HUDEP-2 (cell line): ENCODE measurements at regions not wholly inside any gene's neighbourhood (a gene's known extent, or its start where the extent isn't known, plus 50 kb on each side); places are given as distances from the start of the nearest gene placed in this dataset.
A peak's percentile ranks its signal among the peaks of the same experiment; 100 is the strongest.

Source experiments
- DNase-seq, 76 experiments: peaks; one replicate each; lab custom pipeline; 2025; ENCODE audit not compliant: unreplicated experiment in 76 of 76; lab: John Stamatoyannopoulos, UW

DNA sequence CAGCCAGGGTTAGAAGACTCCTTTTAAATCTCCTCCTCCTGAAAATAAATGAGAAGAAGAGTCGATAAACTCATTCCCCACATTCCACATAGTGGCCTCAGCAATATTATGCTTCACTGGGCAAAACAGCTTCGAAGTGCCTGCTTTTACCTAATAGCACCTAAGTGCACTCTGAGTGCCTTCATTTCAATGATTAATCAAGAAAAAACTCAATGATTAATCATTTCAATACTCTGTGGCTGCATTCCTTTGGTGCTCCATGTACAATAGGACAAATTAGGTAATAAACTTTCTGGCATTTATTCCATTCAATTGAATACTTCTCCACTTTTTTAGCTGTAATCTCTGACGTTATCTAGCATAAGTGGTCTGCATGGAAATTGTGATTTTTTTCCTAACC lies 174.6 kb downstream of the CCDC71L start:
- DNase-seq, result no peak

DNA sequence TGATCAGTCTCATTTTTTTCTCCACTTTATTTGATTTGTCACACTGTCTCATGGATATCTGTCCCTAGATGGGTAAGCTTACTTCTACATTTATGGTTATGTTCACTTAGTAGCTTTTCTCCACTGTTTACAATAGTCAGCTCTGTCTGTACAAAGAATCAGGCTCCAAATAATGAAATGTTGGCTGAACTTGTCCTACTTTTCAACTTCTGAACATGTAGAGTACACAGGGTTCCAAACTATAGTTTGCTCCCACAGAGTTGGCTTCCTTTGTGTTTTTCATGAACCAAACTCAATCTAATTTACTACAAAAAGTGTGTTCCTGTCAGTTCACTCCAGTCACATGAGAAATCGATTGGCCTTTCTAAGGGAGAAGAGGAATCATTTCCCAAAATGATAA lies 175.0 kb downstream of the CCDC71L start:
- no peak for DNase-seq

DNA sequence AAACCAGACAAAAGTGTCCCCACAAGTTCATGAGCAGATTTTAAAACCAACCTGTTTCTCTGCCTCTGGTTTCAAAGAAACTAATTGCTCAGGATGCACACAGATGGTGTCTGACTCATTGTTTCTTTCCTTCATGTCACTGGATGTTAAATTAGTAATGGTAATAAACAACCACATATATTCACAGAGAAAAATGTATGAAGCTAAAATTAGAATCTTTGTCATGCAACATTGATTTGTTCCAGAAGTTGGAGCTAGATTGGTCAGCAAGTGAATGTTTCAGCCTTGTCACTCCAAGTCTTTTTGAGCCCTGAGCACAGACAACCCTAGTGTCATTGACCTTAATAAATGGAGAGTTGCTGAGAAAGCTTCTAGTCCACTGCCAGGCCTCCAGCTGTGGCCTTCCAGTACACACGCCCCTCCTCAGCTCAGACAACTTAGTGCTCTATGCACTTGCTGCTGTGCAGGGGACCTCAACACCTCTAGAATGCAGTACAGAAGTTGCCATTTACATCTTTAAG lies 175.9 kb downstream of the CCDC71L start:
- DNase-seq, result no peak

DNA sequence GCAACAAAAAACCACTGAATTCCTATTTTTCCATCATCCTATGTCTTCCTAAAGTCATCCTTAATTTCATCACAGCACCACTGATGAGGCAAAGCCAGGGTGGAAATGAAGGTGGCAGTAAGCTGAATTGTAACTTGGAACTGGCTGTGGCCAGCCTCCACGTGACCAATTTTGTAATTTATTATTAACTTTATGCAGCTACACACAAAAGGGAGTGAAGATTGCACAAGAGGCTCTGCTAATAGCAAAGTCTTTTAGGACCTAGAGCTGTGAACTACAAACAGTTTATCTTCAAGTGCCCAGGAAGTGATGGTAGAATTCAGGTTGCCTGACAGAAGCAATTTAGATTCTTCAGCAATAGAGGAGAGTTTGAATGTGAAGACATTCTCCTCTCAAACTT lies 176.4 kb downstream of the CCDC71L start:
- no peak for DNase-seq

DNA sequence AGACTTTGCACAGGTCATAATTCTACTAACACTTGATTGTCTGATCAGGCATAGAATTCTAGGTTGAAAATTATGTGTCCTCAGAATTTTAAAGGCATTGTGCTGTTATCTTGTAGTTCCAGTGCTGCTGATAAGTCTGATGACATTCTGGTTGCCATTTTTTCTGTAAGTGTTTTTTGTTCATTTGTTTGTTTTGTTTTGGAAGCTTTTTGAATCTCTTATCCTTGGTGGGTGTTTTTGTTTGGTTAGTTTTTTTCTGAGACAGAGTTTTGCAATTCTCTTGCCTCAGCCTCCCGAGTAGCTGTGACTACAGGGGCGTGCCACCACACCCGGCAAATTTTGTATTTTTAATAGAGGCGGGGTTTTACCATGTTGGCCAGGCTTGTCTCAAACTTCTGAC lies 178.9 kb downstream of the CCDC71L start:
- DNase-seq, result no peak

DNA sequence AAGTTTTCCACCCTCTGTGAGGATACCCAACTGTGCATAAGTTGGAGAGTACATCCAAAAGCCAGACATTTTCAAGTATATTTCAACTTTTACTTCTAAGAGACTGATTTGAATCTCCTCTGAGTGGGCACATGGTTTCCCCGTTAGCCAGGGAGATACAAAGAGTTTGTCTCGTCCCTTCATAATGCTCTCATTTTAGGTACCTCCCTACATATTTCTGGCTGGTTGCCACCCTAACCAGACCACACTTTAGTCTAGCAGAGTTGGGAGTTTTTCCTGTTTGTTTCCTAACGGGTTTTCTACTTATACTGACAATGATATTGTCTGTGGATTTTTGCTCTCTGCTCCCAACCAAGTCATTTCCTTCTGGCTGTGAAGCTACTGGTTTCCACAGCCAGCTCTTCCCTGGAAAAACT lies 180.3 kb downstream of the CCDC71L start:
- peak in 2 of 76 experiments; percentile 5 to 10 for DNase-seq

DNA sequence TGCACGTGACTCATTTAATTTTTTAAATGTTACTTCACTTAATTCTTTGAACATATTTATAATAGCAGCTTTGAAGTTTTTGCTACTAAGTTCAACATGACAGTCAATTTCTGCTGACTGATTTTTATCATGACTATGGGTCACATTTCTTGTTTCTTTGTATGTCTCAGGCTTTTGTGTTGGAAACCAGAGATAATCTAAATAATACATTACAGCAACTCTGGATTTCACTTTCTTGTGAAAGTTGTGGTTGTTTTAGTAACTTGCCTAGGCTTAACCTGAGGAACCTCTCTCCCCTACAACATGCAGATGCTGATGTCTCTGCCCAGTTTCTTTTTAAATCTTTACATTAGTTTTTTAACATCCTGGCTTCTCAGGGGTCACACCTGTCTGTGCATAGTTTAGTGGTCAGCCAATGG lies 180.8 kb downstream of the CCDC71L start:
- no peak for DNase-seq

DNA sequence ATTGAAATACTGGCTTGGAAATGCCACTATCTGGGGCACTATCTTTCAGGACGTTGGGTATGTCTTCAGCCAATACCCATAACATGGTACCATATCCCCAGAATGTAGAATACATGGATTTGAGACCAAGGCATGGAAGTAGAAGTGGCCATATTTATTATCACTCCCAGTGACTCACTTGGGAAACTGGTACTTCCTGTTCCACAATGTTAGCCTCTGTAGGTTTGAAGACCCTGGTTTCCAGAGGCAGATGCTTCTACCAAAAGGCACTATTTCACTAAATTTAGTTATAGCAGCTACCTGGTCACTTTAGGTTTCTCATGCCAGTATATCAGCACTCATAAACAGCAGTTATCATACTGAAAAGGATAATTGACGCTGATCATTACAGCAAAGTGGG lies 184.2 kb downstream of the CCDC71L start:
- no peak for DNase-seq

DNA sequence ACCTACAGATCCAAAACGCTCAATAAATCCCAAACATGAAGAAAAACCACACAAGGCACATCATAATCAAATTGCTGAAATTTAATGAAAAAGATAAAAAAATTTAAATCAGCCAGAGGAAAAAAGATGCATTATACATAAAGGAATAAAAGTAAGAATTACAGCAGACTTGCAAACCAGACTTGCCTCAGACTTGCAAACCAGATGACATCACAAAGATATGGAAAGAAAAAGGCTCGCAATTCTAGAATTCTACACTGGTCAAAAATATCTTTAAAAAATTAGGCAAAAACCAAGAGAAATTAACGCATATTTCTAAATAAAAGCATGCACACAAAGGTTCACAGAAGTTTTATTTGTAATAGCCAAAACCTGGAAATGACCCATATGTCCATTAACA lies 188.0 kb upstream of the NAMPT start:
- DNase-seq, result no peak

DNA sequence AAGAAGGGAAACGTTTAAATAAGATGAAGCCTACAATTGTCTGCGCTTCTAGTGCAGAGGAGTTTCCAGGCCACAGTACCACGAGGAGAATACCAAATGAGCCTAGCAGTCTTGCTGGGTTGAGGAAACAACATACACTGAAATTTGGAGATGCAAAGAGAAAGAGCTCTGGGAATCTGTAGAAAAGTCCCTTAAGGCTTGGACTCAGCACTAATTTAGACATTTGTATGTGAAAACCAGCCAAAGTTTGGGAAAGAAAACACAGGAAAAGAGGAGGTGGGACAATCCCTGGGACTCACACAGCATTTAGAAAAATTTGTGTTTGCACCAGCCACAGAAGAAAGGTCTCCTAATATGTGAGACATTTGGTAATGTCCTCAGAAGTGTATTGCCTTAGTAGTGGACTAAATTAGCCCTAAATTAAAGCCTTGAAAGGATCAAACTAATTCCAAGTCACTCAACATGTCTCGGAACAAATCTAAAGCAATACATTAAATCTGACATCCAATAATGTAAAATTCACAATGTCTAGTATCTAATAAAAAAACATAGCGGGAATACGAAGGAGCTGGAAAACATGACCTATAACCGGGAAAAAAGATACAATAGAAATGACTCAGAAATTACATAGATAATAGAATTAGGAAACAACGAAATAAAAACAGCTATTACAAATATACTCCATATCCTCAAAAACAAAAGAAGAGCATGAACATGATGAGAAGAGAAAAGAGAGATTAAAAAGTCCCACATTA lies 187.1 kb upstream of the NAMPT start:
- no peak for DNase-seq

DNA sequence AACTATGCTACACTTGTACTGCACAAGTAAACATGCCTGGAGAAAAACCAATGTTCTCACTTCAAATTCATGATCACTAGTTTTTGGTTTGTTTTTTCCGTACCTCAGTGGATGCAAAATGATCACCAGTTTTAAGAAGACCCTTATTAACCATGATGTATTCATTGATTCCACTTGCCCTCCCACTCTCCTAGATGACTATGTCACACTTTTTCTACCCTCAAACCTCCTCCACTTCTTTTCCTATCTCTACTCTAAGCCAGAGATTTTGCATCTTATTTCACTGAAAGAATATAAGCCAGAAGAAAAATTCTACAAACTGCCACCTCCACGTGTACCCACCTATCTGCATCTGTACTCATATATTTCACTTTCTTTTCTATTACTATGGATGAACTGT lies 186.2 kb upstream of the NAMPT start:
- no peak for DNase-seq

DNA sequence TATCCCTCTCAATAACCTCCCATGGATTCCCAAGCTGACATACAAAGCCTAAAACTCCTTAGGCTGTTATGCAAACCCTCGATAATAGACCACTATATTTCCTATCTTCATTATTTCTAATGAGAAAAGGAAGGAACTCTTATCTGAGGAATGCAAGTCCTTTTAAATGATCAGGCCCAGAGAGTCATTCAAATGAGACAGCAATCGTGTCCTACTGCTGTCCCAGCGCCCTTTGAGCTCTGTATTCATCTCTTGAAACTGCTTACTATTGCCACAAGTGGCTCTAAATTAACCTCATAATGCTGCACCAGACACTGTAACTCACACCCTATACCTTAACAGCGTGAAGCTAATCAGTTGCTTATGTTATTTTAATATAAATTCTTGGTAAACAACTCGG lies 182.1 kb upstream of the NAMPT start:
- no peak for DNase-seq

DNA sequence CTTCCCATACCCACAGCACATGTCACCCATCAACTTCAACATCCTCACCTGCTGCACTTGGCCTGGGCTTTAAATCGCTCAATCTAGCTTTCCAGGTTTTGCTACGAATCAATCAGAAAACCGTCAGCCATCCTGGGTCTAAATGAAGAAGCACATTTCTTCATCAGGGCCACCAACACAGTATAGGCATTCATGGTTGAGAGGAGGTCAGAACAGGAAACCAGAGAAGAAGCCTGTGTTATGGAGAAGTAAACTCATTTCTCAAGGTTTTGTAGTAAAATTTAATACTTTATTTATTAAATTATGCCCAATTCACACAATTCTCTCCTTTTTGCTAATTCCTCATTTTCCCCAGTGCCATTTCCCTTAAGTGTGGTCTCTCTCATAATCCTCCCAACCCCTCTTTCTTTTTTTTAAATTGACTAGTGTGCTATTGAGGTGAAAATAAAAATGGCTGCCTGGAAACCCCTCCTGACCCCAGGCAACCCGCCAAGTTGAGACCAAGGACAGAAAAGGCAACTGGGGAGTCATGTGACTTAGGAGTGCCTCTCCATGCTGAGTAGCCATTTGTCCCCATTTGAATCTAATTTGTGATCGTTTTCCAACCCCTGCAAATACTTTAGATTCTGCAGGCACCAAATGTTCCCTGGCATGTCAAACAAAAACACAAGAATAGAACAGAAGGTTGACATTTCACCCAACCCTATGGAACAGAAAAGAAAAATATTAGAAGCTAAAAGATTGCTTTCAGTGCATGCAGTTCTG lies 181.1 kb upstream of the NAMPT start:
- no peak for DNase-seq

DNA sequence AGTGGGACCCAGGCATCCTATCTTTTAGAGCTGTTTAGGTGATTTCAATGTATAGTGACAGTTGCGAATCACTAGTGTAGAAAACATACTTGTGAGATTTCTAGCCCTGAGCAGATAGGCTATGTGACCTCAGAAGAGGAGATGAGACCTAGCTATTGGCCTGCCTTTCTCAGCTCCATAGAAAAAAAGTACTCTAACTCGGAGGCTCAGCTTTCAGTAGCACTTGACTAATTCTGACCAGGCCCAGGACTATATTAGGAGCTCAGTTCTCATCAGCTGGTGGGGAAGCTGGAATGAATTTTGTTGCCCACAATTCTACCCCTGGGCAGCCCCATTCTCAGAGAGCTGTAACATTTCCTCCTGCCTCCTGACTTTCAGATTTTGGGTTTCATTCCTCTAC lies 179.9 kb upstream of the NAMPT start:
- no peak for DNase-seq

DNA sequence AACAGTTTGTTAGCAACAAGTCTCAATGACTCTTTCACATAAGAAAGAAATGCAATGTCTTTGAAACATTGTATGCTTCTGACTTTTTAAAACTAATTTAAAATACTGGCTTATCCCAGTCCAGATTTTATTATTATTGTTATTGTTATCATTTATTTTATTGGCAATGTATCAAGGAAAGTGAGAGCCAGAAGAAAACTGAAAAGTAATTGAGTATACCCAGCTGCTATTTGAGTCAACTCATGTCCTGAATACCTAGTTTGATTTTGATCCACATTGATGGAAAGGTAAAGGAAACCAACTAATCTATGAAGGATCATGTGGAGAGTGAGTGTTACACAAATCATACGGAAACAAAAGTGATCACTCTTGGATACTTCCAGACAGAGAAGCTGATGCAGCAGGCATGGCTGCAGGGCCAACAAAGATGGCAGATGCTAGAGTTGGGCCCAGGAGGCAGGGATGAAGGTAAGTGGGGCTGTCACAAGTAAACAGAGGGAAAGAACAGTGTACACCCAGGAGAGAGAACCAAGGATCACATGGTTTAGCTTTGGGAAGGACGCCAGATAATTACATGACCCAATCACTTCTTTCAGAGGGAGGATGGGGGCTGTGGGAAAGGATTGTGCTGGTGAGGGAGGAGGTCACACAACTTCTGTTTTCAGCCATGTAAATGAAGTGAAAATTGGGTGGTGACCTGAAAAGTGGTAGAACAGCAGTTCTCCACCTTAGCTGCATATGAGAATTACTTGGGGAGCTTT lies 179.2 kb upstream of the NAMPT start:
- DNase-seq, result no peak

DNA sequence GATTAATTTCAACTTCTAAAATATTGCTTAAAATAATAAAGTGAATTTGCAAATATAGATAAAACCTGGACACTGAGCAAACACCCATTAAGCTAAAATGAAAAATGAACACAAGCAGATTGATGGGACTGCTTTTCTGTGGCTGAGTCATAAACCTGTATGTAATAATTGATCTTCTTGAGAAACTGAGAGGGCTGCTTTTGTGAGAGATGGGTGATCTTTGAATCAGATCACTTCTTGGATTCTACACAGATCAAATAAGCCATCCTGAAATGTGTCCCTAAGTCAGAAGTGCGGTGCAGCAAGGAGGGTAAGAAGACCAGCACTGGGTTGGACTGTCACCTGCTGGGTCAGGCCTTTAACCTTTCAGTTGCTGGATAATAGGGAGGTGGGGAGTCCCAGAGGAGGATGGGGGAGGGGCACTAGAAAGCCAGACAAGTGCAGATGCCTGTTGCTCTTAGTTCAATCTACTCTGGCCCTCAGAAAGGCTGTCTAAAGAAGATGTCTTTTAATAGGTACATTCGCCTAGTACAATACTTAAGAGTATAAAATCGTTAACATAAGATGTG lies 178.2 kb upstream of the NAMPT start:
- DNase-seq, result no peak

DNA sequence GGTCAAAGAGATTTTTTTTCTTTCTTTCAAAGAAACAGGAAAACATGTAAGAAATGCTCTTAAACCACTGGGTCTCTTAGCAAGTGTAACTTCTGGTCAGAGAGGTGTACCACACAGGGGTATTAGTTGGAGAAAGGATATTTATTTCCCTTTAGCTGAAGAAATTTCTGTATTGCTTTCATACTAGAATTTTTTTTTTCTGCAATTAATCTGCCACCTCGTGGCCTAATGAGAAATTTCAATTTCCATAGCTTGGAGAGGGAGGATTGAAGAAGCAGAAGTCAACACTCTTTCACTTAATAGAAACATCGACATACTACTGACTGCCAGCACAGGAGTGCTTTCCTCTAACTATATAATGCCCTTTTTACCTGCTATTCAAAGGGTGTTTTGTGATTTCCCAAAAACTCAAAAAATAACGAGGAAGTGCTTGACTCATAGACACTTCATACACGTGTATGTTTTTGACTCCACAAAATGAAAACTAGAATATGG lies 177.6 kb upstream of the NAMPT start:
- peak in 4 of 76 experiments; percentile 7 to 13 (median 8) for DNase-seq

DNA sequence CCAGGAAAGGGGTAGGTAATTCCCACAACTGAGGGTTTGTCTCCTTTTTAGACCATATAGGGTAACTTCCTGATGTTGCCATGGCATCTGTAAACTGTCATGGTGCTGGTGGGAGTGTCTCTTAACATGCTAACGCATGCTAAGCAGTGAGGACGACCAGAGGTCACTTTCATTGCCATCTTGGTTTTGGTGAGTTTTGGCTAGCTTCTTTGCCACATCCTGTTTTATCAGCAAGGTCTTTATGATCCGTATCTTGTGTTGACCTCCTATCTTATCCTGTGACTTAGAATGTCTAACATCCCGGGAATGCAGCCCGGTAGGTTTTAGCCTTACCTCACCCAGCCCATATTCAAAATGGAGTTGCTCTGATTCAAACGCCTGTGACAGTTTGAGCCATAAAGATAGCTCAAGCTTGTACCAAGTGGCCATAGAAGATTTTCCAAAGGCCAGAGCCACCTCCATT lies 176.0 kb upstream of the NAMPT start:
- DNase-seq, result no peak

DNA sequence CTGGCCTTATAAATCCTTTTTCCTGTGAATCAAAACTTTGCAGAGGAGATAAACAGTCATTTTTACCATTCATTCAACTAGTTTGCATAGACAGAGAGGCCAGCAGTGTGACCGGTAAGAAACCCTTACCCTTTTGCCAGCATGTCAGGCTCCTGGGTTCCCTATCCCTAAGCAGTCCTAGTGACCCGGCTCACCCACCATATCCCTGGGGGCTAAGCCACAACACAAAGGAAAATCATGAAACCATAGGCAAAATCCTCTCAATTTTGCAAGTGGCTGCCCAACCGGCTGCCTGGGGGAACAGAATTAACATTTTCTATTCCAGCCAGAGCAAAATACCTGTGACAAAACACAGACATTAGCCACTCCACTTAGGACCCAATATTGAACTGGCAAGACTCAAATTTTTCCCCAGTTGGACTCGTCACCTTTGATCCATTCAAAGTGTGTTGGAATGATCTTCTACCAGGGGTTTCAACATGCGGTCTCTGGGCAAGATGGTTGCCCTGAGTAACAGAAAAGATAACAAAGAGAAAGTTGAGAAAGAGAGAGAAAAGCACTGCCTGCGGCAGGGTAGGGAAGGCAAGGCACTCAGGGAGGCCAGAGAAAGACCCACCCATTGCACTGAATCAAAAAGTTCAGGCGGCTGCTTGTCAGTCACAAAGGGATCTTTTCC lies 174.8 kb upstream of the NAMPT start:
- no peak for DNase-seq

DNA sequence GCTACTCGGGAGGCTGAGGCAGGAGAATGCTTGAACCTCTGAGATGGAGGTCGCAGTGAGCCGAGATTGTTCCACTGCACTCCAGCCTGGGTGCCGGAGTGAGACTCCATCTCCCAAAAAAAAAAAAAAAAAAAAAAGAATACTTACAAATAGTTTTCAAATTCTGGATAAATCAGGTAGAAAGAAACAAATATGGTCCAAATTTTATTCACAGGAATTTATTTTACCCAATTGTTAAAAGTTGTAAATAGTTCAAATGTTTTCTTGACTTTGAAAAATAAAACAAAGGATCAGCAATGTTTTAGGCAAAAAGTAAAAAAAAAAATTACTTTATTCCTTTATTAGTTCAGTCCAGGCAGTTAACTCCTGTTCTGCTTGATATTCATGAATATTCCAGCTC lies 172.9 kb upstream of the NAMPT start:
- no peak for DNase-seq
